Hypothalamus (tissue), 51 donors: ENCODE measurements at regions not wholly inside any gene's neighbourhood (a gene's known extent, or its start where the extent isn't known, plus 50 kb on each side); places are given as distances from the start of the nearest gene placed in this dataset.

ENCODE experiments used
- DNase-seq, 51 donors: peaks; one replicate each; lab custom pipeline; 2025; lab: John Stamatoyannopoulos, UW

- no peak for DNase-seq
These were observed 598.5 kb downstream of the ZNF385D start for GRCh38 chr3:21152555-21152954.

GRCh38 chr3:21142949-21143348, 608.1 kb downstream of the ZNF385D start:
- DNase-seq, result no peak

DNA sequence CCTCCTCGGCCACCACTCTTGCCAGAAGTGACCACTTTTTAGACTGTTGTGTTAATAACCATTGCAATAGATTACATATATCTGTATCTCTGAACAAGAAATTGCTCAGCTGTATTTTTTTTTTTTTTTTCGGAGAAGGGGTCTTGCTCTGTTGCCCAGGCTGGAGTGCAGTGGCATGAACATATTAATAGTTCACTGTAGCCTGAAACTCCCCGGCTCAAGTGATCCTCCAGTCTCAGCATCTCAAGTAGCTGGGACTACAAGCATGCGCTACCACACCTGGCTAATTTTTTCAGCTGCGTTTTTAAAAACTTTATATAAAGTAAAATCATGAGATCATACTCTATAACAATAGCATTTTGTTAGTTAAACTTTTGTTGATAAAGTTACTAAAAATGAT, 609.0 kb downstream of the ZNF385D start:
- DNase-seq, result no peak

DNA sequence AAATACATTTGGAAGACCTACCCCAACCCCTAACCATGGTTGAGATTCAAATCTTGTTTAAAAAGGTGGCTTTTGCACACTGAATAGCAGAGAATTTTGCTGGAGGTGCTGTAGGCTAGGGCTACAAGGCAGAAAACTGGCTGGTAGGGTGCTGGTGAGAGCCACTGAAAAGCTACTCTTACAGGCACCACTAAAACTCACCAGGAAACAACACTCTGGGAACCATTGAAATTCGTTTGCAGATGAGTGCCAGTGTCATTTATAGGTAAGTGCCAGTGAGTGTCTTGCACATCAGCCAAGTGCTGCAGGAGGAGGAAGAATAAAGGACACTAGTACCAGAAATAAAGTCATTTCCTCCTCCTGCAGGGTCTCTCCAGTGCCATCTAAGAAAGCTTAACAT, 610.2 kb downstream of the ZNF385D start:
- no peak for DNase-seq

GRCh38 chr3:21138085-21138484, 612.9 kb downstream of the ZNF385D start:
- no peak for DNase-seq

DNA sequence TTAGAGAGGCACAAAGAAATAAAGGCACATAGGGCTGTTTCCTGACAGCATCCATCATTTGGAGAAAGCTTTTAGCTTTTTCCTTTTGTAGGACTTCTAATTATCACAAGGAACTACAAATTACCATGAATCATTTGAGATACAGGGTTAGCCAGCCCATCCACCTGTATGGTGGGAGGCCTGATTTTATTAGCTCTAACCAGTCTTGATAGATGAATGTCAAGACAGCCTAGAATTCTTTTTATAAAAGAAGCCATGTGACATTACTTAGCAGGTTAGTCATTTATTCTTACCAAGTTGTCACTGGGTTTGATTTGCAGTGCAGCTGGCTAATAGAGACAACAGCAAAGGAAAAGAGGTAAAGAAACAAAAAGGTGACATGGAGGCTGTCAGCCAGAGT, 618.1 kb downstream of the ZNF385D start:
- no peak for DNase-seq

- DNase-seq, result no peak
These were observed 630.2 kb downstream of the ZNF385D start for GRCh38 chr3:21120826-21121225.

GRCh38 chr3:21117370-21117769, 633.6 kb downstream of the ZNF385D start:
- DNase-seq, result no peak

DNA sequence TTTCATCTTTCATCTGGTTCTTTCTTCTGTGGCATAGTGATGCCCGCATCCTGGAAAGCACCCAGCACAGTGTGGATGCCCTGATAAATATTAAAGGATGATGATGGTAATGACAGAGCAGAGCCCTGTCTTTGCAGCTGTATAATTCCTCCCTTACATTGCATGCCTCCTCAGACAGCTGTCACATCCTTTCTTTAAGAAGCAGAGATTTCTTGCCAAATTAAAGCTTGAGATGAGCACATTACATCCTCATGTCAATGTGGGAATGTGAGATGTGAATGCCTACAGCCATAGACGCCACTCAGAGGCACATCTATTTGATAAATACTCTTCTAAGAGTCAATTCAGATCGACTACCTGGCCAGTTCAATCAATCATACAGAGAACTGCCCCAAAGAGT, 642.0 kb downstream of the ZNF385D start:
- DNase-seq, result no peak

DNA sequence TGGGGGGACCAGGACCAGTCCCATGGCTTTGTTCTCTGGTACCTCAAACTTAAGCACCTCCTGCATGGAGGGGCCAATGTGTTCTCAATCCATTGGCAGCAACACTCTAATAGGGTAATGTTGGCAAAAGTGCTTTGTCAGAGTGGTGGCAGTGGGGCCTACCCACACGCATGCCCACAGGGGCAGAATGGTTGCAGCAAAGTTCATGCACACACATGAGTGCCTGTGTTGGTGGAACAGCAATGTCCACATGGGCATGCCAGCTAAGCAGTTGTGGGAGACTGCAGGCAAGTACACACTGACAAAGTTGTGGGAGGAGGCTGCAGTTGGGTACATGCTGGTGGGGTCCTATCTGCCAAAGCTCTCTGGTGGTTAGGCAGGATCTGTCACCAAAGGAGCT, 645.2 kb downstream of the ZNF385D start:
- no peak for DNase-seq

DNA sequence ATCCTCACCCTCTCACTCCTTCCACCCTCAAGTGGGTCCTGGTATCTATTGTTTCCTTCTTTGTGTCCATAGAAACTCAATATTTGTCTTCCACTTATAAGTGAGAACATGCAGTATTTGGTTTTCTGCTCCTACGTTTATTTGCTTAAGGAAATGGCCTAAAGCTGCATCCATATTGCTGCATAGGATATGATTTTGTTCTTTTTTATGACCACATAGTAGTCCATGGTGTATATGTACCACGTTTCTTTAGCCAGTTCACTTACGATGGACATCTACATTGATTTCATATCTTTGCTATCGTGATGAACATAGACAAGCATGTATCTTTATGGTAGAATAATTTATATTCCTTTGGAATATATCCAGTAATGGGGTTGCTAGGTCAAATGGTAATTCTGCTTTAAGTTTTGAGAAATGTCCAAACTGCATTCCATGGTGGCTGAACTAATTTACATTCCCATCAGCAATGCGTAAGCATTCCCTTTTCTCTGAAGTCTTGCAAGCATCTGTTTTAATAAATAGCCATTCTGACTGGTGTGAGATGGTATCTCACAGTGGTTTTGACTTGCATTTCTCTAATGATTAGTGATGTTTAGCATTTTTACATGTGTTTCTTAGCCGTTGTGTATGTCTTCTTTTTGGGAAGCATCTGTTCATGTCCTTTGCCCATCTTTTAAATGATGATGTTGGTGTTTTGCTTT, 650.2 kb downstream of the ZNF385D start:
- DNase-seq, result no peak

- DNase-seq, result no peak
These were observed 656.3 kb downstream of the ZNF385D start for GRCh38 chr3:21094686-21095085.

- no peak for DNase-seq
These were observed 677.4 kb downstream of the ZNF385D start for GRCh38 chr3:21073561-21073960.

GRCh38 chr3:21067031-21067813, 683.8 kb downstream of the ZNF385D start:
- DNase-seq, result no peak

DNA sequence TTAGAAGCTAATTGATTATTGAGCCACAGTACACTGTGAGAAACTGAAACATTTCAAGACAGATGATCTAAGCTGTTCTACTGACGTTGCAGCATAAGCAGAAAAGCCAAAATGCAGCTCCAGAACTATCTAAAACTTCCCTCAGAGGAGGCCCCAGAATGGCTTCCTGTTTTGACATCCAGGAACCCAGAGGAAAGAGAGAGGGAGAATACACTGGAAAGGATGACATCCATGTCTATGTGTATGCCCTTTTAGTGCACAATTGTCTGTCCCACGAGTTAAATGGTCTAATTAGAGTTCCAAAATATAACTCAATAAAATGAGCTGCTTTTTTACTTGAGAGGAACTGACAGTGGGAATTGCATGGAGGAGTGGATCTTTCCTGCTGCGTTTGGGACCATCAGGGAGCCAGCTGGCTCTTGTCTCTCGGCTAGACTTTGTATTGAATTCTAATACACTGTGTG, 688.1 kb downstream of the ZNF385D start:
- no peak for DNase-seq

GRCh38 chr3:21059404-21059803, 691.6 kb downstream of the ZNF385D start:
- DNase-seq, result no peak

DNA sequence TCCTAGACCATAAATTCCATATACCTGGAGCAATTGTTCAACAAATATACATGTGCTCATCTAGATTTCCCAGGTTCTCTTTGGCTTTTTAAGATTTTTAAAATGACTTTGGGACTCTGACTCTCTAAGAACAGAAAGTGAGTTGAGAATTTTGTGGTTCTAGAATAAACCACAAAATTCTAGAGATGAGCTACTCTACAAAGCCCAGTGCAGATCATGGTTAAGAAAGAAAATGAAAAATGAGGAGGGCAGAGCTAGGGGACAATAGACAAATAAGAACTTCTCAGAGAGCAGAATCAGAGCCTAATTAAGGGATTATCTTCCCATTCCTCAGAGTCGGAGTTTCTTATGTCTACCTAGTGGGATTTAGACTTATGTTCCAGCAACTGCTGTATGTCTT, 694.7 kb downstream of the ZNF385D start:
- DNase-seq, result no peak

- no peak for DNase-seq
These were observed 696.0 kb downstream of the ZNF385D start for GRCh38 chr3:21055015-21055414.

DNA sequence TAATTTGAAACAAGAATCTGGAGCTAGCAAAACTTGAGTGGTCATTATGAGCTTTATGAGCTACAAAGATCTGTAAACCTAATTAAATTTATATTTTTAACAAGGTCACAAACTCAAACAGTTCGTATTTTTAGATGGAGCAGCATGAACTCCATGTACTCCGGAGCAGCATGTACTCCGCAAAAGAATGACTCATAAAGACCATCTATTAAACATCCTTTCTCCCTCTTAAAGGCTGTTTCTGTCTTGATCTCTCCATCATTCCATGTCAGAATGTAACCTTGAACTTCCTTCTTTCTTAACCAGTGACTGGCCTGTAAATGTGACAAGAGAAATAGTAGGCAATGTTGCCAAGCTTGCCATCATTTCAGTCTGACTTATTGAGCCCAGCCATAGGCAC, 696.9 kb downstream of the ZNF385D start:
- no peak for DNase-seq

DNA sequence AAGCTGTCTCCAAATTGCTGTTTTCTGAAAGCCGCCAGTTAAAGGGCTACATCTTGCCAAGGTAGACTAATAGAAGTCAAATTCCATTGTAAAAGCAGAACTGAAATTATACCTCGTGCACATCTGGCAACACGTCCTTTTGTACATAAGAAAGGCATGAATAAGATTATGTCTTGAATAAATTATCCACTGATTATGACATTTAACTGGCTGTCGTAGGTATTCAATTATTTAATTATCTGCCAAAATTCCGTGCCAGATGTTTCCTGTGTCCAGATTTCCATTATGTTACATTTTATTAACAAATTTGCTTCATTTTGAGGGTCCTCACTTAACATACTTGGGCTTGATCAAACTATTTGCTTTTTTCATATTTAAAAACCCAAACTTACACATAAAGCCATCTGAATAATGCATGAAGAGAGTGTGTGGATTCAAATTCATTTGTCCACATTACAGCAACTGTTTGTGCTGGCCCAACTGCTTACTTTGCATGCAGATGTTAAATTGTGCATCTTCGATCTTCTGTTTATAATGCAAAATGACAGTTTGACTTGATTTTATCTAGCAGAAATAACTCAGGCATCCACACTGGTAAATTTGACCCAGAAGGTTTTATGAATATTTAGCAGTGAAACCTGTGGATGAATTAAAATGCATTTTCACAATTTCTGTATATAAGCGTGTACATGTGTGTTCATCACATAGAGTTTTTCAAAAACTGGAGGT, 701.5 kb downstream of the ZNF385D start:
- no peak for DNase-seq

DNA sequence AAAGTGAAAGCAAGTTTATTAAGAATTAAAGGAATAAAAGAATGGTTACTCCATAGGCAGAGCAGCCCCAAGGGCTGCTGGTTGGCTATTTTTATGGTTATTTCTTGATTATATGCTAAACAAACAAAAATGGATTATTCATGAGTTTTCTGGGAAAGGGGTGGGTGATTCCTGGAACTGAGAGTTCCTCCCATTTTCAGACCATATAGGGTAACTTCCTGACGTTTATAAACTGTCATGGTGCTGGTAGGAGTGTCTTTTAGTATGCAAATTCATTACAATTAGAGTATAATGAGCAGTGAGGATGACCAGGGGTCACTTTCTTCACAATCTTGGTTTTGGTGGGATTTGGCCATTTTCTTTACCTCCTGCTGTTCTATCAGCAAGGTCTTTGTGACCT, 707.9 kb downstream of the ZNF385D start:
- no peak for DNase-seq

DNA sequence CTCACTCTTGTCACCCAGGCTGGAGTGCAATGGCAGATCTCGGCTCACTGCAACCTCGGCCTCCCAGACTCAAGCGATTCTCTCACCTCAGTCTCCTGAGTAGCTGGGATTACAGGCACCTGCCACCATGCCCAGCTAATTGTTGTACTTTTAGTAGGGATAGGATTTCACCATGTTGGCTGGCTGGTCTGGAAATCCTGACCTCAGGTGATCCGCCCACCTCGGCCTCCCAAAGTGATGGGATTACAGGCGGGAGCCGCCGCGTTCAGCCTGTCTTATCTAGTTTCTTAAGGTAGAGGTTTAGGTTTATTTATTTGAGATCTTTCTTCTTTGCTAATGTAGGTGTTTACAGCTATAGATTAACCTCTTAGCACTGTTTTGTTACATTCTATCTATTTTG, 708.8 kb downstream of the ZNF385D start:
- DNase-seq, result no peak
